Large intestine (tissue), 3 donors: ENCODE measurements at regions not wholly inside any gene's neighbourhood (a gene's known extent, or its start where the extent isn't known, plus 50 kb on each side); places are given as distances from the start of the nearest gene placed in this dataset.

Source experiments
- DNase-seq, 2 donors: peaks; one replicate each; pipeline versions ENCODE4 v3.0.0 to v3.0.0-alpha.2; 2013
- H3K27ac ChIP-seq: one replicate; pipeline ENCODE4 v1.5.1; 2013; ENCODE audit warnings: low read length
- H3K27me3 ChIP-seq: 2 replicates; pipeline ENCODE4 v1.6.1; 2013; ENCODE audit warnings: low read length; ENCODE audit not compliant: control insufficient read depth, insufficient read depth
- H3K36me3 ChIP-seq: 2 replicates; pipeline ENCODE4 v1.6.1; 2013; ENCODE audit warnings: low read length; ENCODE audit not compliant: control insufficient read depth, insufficient read depth
- H3K4me1 ChIP-seq: one replicate; pipeline ENCODE4 v1.6.1; 2013; ENCODE audit warnings: low read length; ENCODE audit not compliant: control insufficient read depth, insufficient read depth
- H3K4me3 ChIP-seq: one replicate; pipeline ENCODE4 v1.5.1; 2013; ENCODE audit warnings: low read length
- H3K9me3 ChIP-seq: one replicate; pipeline ENCODE4 v1.6.1; 2013; ENCODE audit warnings: mild to moderate bottlenecking, low read depth, low read length, moderate library complexity; ENCODE audit not compliant: control insufficient read depth
- WGBS: methylation state at CpG from one replicate; pipeline ENCODE4 v1.1.5; 2013; ENCODE audit warnings: low lambda C conversion rate; ENCODE audit not compliant: insufficient coverage; 5-methylcytosine and 5-hydroxymethylcytosine counted together

DNA sequence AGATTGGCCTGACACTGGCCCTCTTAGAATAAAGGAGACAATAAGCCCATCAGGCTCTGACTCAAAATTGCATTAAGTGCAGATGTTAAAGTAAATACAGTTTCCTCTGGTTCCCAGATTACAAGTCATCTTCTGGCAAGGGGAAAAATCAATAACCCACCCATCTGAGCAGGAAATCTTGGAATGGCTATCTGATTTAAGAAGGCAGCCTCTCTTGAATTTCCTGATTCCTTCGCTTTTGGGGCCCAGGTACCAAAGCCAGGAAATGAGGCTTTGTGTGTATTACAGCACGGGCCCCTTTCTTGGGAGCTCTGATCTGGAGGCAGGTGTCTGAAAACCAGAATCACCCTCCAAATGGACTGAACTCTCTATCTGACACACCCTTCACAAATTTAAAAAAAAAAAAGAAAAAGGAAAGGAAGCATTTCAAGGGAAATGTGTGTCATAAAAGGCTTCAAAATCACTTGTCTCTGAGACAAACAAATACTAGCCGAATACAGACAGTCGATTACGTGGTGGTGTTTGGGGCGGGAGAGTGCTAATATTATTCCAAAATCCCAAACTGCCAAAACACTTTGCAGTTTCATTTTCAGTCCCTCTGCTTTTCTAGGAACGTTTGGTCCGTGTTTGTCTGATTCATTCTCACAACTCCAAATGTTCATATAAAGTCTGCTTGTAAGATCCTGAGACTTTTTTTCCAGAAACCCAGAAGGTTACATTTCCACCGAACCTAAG, 240.9 kb upstream of the CAMK1G start:
- Histone ChIP-seq H3K36me3 (no peaks in the 10 kb centered on the region), H3K27ac (no peak overlapping the region), H3K27me3 (peaks cover 24% of the 10 kb centered on the region), H3K9me3 (no peaks in the 10 kb centered on the region), H3K4me1 (peaks cover 3% of the 10 kb centered on the region), H3K4me3 (no peak overlapping the region)
- no CpG with 5 or more reads among the region's 9 CpGs for WGBS
- DNase-seq: no peak

DNA sequence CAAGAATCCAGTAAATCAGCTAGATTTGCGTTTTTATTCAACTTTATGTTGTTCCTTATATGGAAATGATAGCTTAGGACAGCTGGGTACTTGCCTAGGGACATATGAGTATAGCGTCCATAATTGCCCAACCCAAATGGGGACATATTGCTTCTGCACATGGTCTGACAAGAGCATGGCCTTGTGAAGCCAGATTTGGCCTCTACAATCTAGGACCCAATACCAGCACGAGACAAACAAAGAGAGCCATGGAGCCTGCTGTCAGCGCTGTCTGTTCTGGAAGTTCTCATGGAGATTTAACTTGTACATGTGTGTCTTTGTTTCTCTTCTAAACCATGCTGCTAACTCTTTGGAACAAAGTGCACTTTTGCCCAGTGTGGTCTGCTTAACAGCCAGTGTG, 240.0 kb upstream of the CAMK1G start:
- peaks cover 3% of the 10 kb centered on the region for H3K4me1 ChIP-seq
- H3K36me3 ChIP-seq: no peaks in the 10 kb centered on the region
- no peak for DNase-seq
- H3K9me3 ChIP-seq: no peaks in the 10 kb centered on the region
- WGBS: no CpG with 5 or more reads among the region's 4 CpGs
- H3K4me3 ChIP-seq: no peak overlapping the region
- no peak overlapping the region for H3K27ac ChIP-seq
- peaks cover 21% of the 10 kb centered on the region for H3K27me3 ChIP-seq

GRCh38 chr1:209344156-209344555, 239.4 kb upstream of the CAMK1G start:
- peaks cover 25% of the 10 kb centered on the region for H3K27me3 ChIP-seq
- WGBS: no CpG with 5 or more reads among the region's 2 CpGs
- no peak overlapping the region for H3K27ac ChIP-seq
- H3K9me3 ChIP-seq: no peaks in the 10 kb centered on the region
- peaks cover 3% of the 10 kb centered on the region for H3K4me1 ChIP-seq
- no peak for DNase-seq
- no peak overlapping the region for H3K4me3 ChIP-seq
- no peaks in the 10 kb centered on the region for H3K36me3 ChIP-seq

- H3K4me1 ChIP-seq: peaks cover 4% of the 10 kb centered on the region
- H3K9me3 ChIP-seq: no peaks in the 10 kb centered on the region
- peak; percentile 18 to 33 for DNase-seq
- no peak overlapping the region for H3K4me3 ChIP-seq
- no peaks in the 10 kb centered on the region for H3K36me3 ChIP-seq
- peak overlapping the region; percentile 23 for H3K27ac ChIP-seq
- 20% methylated on average over 2 of the region's 9 CpGs for WGBS
- peaks cover 14% of the 10 kb centered on the region for H3K27me3 ChIP-seq
These were observed 233.9 kb upstream of the CAMK1G start for GRCh38 chr1:209349363-209350308.

DNA sequence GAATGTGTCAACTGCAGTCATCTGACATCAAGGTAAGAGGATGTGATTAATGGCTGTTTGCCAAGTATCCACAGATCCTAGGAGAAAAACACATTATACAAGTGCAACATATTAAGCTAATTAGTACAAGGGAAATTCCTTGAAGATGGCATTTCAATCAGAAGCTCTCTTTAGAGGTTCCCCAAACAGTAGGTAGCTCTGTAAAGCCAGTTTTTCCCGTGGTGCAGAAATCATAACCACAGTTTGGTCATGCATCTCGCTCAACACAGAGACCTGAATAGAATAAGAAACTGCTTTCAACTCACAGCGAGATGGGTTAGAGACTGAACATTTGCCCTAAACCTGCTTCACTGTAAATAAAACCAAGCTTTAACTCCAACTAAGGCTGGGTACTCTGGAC, 230.5 kb upstream of the CAMK1G start:
- WGBS: 100% methylated on average over 1 of the region's 3 CpGs

GRCh38 chr1:209354111-209354839, 229.2 kb upstream of the CAMK1G start:
- Histone ChIP-seq H3K4me3 (no peak overlapping the region), H3K9me3 (no peaks in the 10 kb centered on the region), H3K36me3 (no peaks in the 10 kb centered on the region), H3K27me3 (peaks cover 5% of the 10 kb centered on the region), H3K27ac (no peak overlapping the region), H3K4me1 (peaks cover 4% of the 10 kb centered on the region)
- no CpG with 5 or more reads among the region's 20 CpGs for WGBS
- DNase-seq: peak; percentile 69 to 76

More for the DNA sequence above, 230.5 kb upstream of the CAMK1G start:
- H3K4me3 ChIP-seq: no peak overlapping the region
- no peaks in the 10 kb centered on the region for H3K9me3 ChIP-seq
- H3K4me1 ChIP-seq: peaks cover 4% of the 10 kb centered on the region
- H3K27me3 ChIP-seq: peaks cover 10% of the 10 kb centered on the region
- no peaks in the 10 kb centered on the region for H3K36me3 ChIP-seq
- no peak overlapping the region for H3K27ac ChIP-seq
- no peak for DNase-seq

- Histone ChIP-seq H3K27me3 (peaks cover 3% of the 10 kb centered on the region), H3K4me1 (peaks cover under 1% of the 10 kb centered on the region), H3K9me3 (no peaks in the 10 kb centered on the region), H3K4me3 (no peak overlapping the region), H3K36me3 (no peaks in the 10 kb centered on the region), H3K27ac (no peak overlapping the region)
- DNase-seq: no peak
- WGBS: 79% methylated on average over 2 of the region's 4 CpGs
These were observed 228.7 kb upstream of the CAMK1G start for GRCh38 chr1:209354840-209355165.

GRCh38 chr1:209355415-209355814, 228.1 kb upstream of the CAMK1G start:
- Histone ChIP-seq H3K36me3 (no peaks in the 10 kb centered on the region), H3K4me1 (no peaks in the 10 kb centered on the region), H3K27ac (no peak overlapping the region), H3K4me3 (no peak overlapping the region), H3K9me3 (no peaks in the 10 kb centered on the region), H3K27me3 (peaks cover 3% of the 10 kb centered on the region)
- WGBS: no CpG with 5 or more reads among the region's 4 CpGs
- no peak for DNase-seq

GRCh38 chr1:209356976-209357377, 226.5 kb upstream of the CAMK1G start:
- whole genome bisulfite sequencing: 100% methylated on average over 1 of the region's 6 CpGs
- H3K4me3 ChIP-seq: no peak overlapping the region
- DNase-seq: no peak
- no peaks in the 10 kb centered on the region for H3K36me3 ChIP-seq
- H3K9me3 ChIP-seq: no peaks in the 10 kb centered on the region
- no peaks in the 10 kb centered on the region for H3K4me1 ChIP-seq
- peaks cover 3% of the 10 kb centered on the region for H3K27me3 ChIP-seq
- no peak overlapping the region for H3K27ac ChIP-seq

- H3K36me3 ChIP-seq: no peaks in the 10 kb centered on the region
- H3K4me3 ChIP-seq: no peak overlapping the region
- no peak overlapping the region for H3K27ac ChIP-seq
- no peaks in the 10 kb centered on the region for H3K9me3 ChIP-seq
- H3K4me1 ChIP-seq: peaks cover 4% of the 10 kb centered on the region
- peak; percentile 12 to 50 for DNase-seq
- no peaks in the 10 kb centered on the region for H3K27me3 ChIP-seq
- WGBS: no CpG with 5 or more reads among the region's 4 CpGs
These were observed 220.4 kb upstream of the CAMK1G start for GRCh38 chr1:209363112-209363511.
